K562 (cell line): ENCODE measurements at regions not wholly inside any gene's neighbourhood (a gene's known extent, or its start where the extent isn't known, plus 50 kb on each side); places are given as distances from the start of the nearest gene placed in this dataset.

ENCODE experiments used
- ATAC-seq: fragments of 200-7000 bp; cut with Tn5 transposase; 3 replicates; pipeline ENCODE4 v1.9.1; 2020; ENCODE audit warnings: moderate library complexity
- BruUV-seq: library from RNA; stranded (reverse); fragments of 400-500 nt; replicated peaks from 2 replicates; lab custom pipeline; 2021; lab: Mats Ljungman, UMichigan
- CTCF ChIA-PET: fragments of 300-600 bp; formaldehyde crosslinking; extraction: SDS; loops from one replicate; lab custom pipeline; 2021; ENCODE audit warnings: low intra/inter-chr PET ratio; lab: Yijun Ruan, JAX
- POLR2A ChIA-PET: fragments of 300-600, 350-650 bp; sonication (Branson Sonifier 250); formaldehyde crosslinking; extraction: SDS; loops from one replicate; lab custom pipeline; 2021; ENCODE audit warnings: antibody characterized with exemption, inconsistent platforms; lab: Yijun Ruan, JAX
- DNase-seq, 4 experiments: peaks; one replicate each; pipeline versions ENCODE4 v3.0.0 to v3.0.0-alpha.2; 2011 to 2018; ENCODE audit warnings: low spot score in 3 of 4, mixed read lengths in 3 of 4; ENCODE audit errors: extremely low read depth in 1 of 4
- FAIRE-seq: peaks from 2 replicates; lab custom pipeline; 2011; peaks lifted over from hg19 to GRCh38; lab: Jason Lieb, UNC
- H2AFZ ChIP-seq: 2 replicates; pipeline ENCODE4 v1.6.0; 2011; ENCODE audit warnings: low read depth, low read length, control low read depth, inconsistent platforms
- H3K27ac ChIP-seq: fragments of 200-600 bp; 3 replicates; pipeline ENCODE4 v1.8.0; 2011; ENCODE audit warnings: low read depth, mild to moderate bottlenecking, control low read depth, inconsistent platforms, low read length, moderate library complexity, mixed read lengths; ENCODE audit errors: extremely low read depth
- H3K27me3 ChIP-seq, 2 experiments: fragments of 300-600 bp in 1 of 2; 2 replicates in 1 of 2; 3 replicates in 1 of 2; pipeline versions ENCODE4 v1.6.0 to v1.8.0; 2011; ENCODE audit warnings: inconsistent platforms in 2 of 2, low read length in 2 of 2, mild to moderate bottlenecking in 1 of 2, mixed read lengths in 1 of 2, moderate library complexity in 1 of 2; ENCODE audit not compliant: control insufficient read depth in 2 of 2, insufficient read depth in 2 of 2
- H3K36me3 ChIP-seq: fragments of 300-600 bp; 3 replicates; pipeline ENCODE4 v1.8.0; 2011; ENCODE audit warnings: mild to moderate bottlenecking, low read length, inconsistent platforms; ENCODE audit not compliant: control insufficient read depth, insufficient read depth
- H3K4me1 ChIP-seq, 2 experiments: fragments of 200-600 bp in 1 of 2; replicated peaks in 1 of 2; 2 replicates in 1 of 2; 3 replicates in 1 of 2; pipeline versions ENCODE4 v1.5.1 to v1.8.0; 2011; ENCODE audit warnings: inconsistent platforms in 2 of 2, low read length in 2 of 2, mild to moderate bottlenecking in 1 of 2, mixed read lengths in 1 of 2, moderate library complexity in 1 of 2; ENCODE audit not compliant: control insufficient read depth in 2 of 2, insufficient read depth in 2 of 2
- H3K4me2 ChIP-seq: 2 replicates; pipeline ENCODE4 v1.6.1; 2011; ENCODE audit warnings: low read length, control low read depth, inconsistent platforms, mixed read lengths; ENCODE audit not compliant: insufficient read depth
- H3K4me3 ChIP-seq: fragments of 200-600 bp; sonication (generic), shearing (Covaris generic); 2 replicates; pipeline ENCODE4 v1.5.1; 2016; ENCODE audit warnings: control low read depth, inconsistent platforms
- H3K79me2 ChIP-seq: fragments of 200-600 bp; 3 replicates; pipeline ENCODE4 v1.8.0; 2011; ENCODE audit warnings: low read length, inconsistent platforms; ENCODE audit not compliant: control insufficient read depth, insufficient read depth
- H3K9ac ChIP-seq, 2 experiments: 2 replicates each; pipeline versions ENCODE4 v1.6.0 to v1.6.1; 2011; ENCODE audit warnings: low read depth in 2 of 2, low read length in 2 of 2, control low read depth in 1 of 2, inconsistent platforms in 1 of 2, mild to moderate bottlenecking in 1 of 2, mixed read lengths in 1 of 2; ENCODE audit not compliant: insufficient read depth in 1 of 2
- H3K9me1 ChIP-seq: one replicate; pipeline ENCODE4 v1.6.0; 2011; ENCODE audit warnings: inconsistent platforms, mild to moderate bottlenecking, low read length, moderate library complexity; ENCODE audit not compliant: control insufficient read depth, insufficient read depth
- H3K9me3 ChIP-seq: replicated peaks from 2 replicates; pipeline ENCODE4 v1.5.1; 2011; ENCODE audit warnings: low read depth, low read length, inconsistent platforms; ENCODE audit not compliant: control insufficient read depth, insufficient read depth
- H4K20me1 ChIP-seq: replicated peaks from 2 replicates; pipeline ENCODE4 v1.6.1; 2011; ENCODE audit warnings: low read length, inconsistent platforms, mixed read lengths; ENCODE audit not compliant: control insufficient read depth, insufficient read depth
- BMI1 ChIP-seq: fragments of 150-350 bp; IDR thresholded peaks from 2 replicates; pipeline ENCODE4 v1.6.1; 2014; ENCODE audit warnings: low read length
- ETV6 ChIP-seq, 3 experiments: fragments of 150-350 bp in 1 of 3; sonication (generic) in 1 of 3; formaldehyde crosslinking in 1 of 3; IDR thresholded peaks; 2 replicates each; pipeline versions ENCODE4 v1.6.1 to v1.8.0; 2014 to 2022; ENCODE audit warnings: borderline replicate concordance in 2 of 3, low read depth in 2 of 3, antibody characterized with exemption in 1 of 3, low read length in 1 of 3, mild to moderate bottlenecking in 1 of 3, missing genetic modification reagents in 1 of 3
- FIP1L1 ChIP-seq: fragments of 200-400 bp; formaldehyde crosslinking; IDR thresholded peaks from 2 replicates; pipeline ENCODE4 v1.6.1; 2018; ENCODE audit warnings: mild to moderate bottlenecking, low read depth, low read length; ENCODE audit not compliant: poor library complexity, severe bottlenecking
- FOXP1 ChIP-seq: sonication (generic); formaldehyde crosslinking; IDR thresholded peaks from 2 replicates; pipeline ENCODE4 v1.8.0; 2022; ENCODE audit warnings: mild to moderate bottlenecking, missing genetic modification reagents
- HIVEP1 ChIP-seq: fragments of 250-450 bp; sonication (Bioruptor Pico); IDR thresholded peaks from 2 replicates; pipeline ENCODE4 v1.4.0; 2020; ENCODE audit warnings: mild to moderate bottlenecking
- KDM5B ChIP-seq: fragments of 200-600 bp; sonication (generic); IDR thresholded peaks from 2 replicates; pipeline ENCODE4 v1.6.1; 2012; ENCODE audit warnings: low read depth, mild to moderate bottlenecking, moderate library complexity, low read length, control low read depth, inconsistent platforms; ENCODE audit not compliant: insufficient replicate concordance
- KLF16 ChIP-seq: IDR thresholded peaks from 2 replicates; pipeline ENCODE4 v1.6.1; 2016; ENCODE audit warnings: antibody characterized with exemption
- ZFX ChIP-seq: sonication (generic); formaldehyde crosslinking; IDR thresholded peaks from 2 replicates; pipeline ENCODE4 v1.8.0; 2022; ENCODE audit warnings: mild to moderate bottlenecking, missing genetic modification reagents, moderate library complexity
- ZNF584 ChIP-seq: fragments of 200-800 bp; sonication (Bioruptor generic); IDR thresholded peaks from 2 replicates; pipeline ENCODE4 v1.6.1; 2016; ENCODE audit warnings: low read depth, mild to moderate bottlenecking, missing genetic modification characterization, missing compliant biosample characterization
- WGBS: fragments of 100-300 bp; shearing (Covaris generic); methylation state at CpG from one replicate; pipeline ENCODE4 v1.1.6; 2016; ENCODE audit warnings: low coverage, mixed read lengths; ENCODE audit not compliant: insufficient coverage; ENCODE audit errors: missing lambda C conversion rate; 5-methylcytosine and 5-hydroxymethylcytosine counted together
- in situ Hi-C: fragments of 300-500 bp; cut with MboI; formaldehyde crosslinking; loops from 4 replicates; pipeline ENCODE4 v1.15.0; 2018; ENCODE audit warnings: inconsistent platforms, mixed read lengths
- intact Hi-C: fragments of 100-400 bp; cut with micrococcal nuclease; formaldehyde crosslinking; loops from 2 replicates; pipeline ENCODE4 v1.14.2; 2022
- TF ChIP-seq, protein P1 (sequence below), 2 experiments: fragments of 200-800 bp in 1 of 2; sonication (Bioruptor generic) in 1 of 2; sonication (generic) in 1 of 2; formaldehyde crosslinking in 1 of 2; IDR thresholded peaks in 1 of 2; conservative IDR thresholded peaks in 1 of 2; 2 replicates each; pipeline versions ENCODE4 v1.5.0 to v1.6.1; 2016 to 2020; ENCODE audit warnings: missing compliant biosample characterization in 1 of 2, missing genetic modification characterization in 1 of 2, missing genetic modification reagents in 1 of 2
- TF ChIP-seq, protein P2 (sequence below): fragments of 250-450 bp; sonication (Bioruptor Pico); IDR thresholded peaks from 2 replicates; pipeline ENCODE4 v1.9.0; 2021; ENCODE audit warnings: mild to moderate bottlenecking
- TF ChIP-seq, protein P3 (sequence below): fragments of 450-650 bp; formaldehyde crosslinking; IDR thresholded peaks from 2 replicates; pipeline ENCODE4 v1.4.0; 2022; ENCODE audit warnings: mild to moderate bottlenecking, moderate library complexity
- TF ChIP-seq, protein P4 (sequence below): fragments of 150-350 bp; conservative IDR thresholded peaks from 2 replicates; pipeline ENCODE4 v1.6.1; 2014; ENCODE audit warnings: low read length

DNA sequence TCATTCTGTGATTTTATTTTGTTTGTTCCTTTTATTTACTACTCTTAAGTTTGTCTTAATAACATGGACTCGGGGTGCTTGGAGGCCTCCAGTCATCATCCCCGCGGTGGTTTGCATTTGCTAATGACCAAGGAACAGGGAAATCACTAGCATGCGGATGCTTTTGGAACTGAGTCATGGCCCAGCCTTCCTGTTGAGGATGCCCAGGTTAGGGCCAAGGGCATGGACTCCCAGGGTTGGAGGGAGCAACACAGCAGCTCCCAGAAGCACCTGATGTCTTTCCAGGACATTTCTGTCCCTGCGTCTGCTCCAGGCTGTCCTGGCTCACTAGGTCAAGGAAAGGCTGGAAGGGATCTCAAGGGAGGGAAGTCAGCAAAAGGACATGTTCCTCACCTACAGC, 423.7 kb upstream of the TSHZ3 start (continued):
- no peak for TF ChIP-seq BMI1
- TF ChIP-seq KLF16, result no peak
- TF ChIP-seq, protein P1, sequence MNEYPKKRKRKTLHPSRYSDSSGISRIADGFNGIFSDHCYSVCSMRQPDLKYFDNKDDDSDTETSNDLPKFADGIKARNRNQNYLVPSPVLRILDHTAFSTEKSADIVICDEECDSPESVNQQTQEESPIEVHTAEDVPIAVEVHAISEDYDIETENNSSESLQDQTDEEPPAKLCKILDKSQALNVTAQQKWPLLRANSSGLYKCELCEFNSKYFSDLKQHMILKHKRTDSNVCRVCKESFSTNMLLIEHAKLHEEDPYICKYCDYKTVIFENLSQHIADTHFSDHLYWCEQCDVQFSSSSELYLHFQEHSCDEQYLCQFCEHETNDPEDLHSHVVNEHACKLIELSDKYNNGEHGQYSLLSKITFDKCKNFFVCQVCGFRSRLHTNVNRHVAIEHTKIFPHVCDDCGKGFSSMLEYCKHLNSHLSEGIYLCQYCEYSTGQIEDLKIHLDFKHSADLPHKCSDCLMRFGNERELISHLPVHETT (CRISPR knock-in tag; conservative IDR thresholded peaks at IDR 0.05 in 1 of 2, IDR thresholded peaks at IDR 0.05 in 1 of 2), result no peak
- no peak for TF ChIP-seq ZNF584
- TF ChIP-seq, protein P2, sequence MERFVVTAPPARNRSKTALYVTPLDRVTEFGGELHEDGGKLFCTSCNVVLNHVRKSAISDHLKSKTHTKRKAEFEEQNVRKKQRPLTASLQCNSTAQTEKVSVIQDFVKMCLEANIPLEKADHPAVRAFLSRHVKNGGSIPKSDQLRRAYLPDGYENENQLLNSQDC (CRISPR knock-in tag), result no peak

DNA sequence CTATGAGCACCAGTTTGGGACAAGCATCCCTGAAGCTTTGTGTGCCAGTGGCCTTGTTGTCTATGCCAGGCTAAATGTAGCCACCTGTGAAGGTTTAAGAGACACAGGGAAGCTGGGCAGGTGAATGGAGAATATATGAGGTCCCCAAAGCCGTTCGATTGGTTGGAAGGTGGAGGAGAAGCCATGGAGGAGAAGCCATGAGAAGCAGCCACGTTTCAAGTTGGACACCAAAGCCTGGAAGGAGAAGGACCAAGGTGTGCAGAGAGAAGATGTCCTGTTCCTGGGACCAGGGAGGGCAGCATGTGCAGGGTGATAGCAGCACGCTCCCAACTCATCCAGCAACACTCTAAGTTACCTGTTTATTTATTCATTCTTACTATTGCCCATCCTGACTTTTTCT, 432.3 kb upstream of the TSHZ3 start:
- Histone ChIP-seq H4K20me1 (no peaks in the 10 kb centered on the region), H2AFZ (no peak overlapping the region), H3K79me2 (no peaks in the 10 kb centered on the region), H3K9ac (no peak overlapping the region), H3K27me3 (peaks cover 0 to 5% of the 10 kb centered on the region in 2 experiments; a peak in 2 of 5 replicates), H3K9me3 (no peaks in the 10 kb centered on the region), H3K36me3 (no peaks in the 10 kb centered on the region), H3K4me2 (no peak overlapping the region), H3K4me1 (no peaks in the 10 kb centered on the region), H3K9me1 (no peaks in the 10 kb centered on the region), H3K4me3 (no peak overlapping the region), H3K27ac (no peak overlapping the region)
- CTCF ChIA-PET, result no interaction called here
- POLR2A ChIA-PET, result interaction anchor here (0.6 kb wide), 1 partner anchor 622 kb away, joined by 3 read pairs; no protein-coding TSS in a partner anchor
- DNase-seq, result no peak
- 0% methylated on average over 4 of the region's 4 CpGs for WGBS
- no TSS peak for BruUV-seq
- intact Hi-C loops (no loop called here), in situ Hi-C loops (no loop called here)
- FAIRE-seq, result no peak
- no peak for ATAC-seq
- TF ChIP-seq FOXP1 (no peak), ZFX (no peak), ETV6 (IDR thresholded peaks at IDR 0.05; ENCODE audit: borderline replicate concordance in 1 of 2, low read depth in 2 of 2, low read length in 1 of 2) (no peak), ETV6 (CRISPR knock-in tag; IDR thresholded peaks at IDR 0.05; ENCODE audit: borderline replicate concordance) (no peak), FIP1L1 (no peak), HIVEP1 (no peak), KDM5B (no peak)
- TF ChIP-seq, protein P3, sequence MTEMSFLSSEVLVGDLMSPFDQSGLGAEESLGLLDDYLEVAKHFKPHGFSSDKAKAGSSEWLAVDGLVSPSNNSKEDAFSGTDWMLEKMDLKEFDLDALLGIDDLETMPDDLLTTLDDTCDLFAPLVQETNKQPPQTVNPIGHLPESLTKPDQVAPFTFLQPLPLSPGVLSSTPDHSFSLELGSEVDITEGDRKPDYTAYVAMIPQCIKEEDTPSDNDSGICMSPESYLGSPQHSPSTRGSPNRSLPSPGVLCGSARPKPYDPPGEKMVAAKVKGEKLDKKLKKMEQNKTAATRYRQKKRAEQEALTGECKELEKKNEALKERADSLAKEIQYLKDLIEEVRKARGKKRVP (CRISPR knock-in tag), result no peak
- TF ChIP-seq, protein P2 (CRISPR knock-in tag), result no peak
- TF ChIP-seq, protein P4, sequence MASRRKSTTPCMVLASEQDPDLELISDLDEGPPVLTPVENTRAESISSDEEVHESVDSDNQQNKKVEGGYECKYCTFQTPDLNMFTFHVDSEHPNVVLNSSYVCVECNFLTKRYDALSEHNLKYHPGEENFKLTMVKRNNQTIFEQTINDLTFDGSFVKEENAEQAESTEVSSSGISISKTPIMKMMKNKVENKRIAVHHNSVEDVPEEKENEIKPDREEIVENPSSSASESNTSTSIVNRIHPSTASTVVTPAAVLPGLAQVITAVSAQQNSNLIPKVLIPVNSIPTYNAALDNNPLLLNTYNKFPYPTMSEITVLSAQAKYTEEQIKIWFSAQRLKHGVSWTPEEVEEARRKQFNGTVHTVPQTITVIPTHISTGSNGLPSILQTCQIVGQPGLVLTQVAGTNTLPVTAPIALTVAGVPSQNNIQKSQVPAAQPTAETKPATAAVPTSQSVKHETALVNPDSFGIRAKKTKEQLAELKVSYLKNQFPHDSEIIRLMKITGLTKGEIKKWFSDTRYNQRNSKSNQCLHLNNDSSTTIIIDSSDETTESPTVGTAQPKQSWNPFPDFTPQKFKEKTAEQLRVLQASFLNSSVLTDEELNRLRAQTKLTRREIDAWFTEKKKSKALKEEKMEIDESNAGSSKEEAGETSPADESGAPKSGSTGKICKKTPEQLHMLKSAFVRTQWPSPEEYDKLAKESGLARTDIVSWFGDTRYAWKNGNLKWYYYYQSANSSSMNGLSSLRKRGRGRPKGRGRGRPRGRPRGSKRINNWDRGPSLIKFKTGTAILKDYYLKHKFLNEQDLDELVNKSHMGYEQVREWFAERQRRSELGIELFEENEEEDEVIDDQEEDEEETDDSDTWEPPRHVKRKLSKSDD, result no peak
